GM23338 (cell line): ENCODE measurements at regions not wholly inside any gene's neighbourhood (a gene's known extent, or its start where the extent isn't known, plus 50 kb on each side); places are given as distances from the start of the nearest gene placed in this dataset.

ENCODE experiments used
- ATAC-seq: fragments of 200-7000 bp; cut with Tn5 transposase; 3 replicates; pipeline ENCODE4 v1.9.1; 2020
- DNase-seq: peaks from one replicate; pipeline ENCODE4 v3.0.0-alpha.2; 2015; ENCODE audit warnings: low spot score
- H2AFZ ChIP-seq: fragments of 200-600 bp; sonication (generic); 2 replicates; pipeline ENCODE4 v1.8.0; 2016; ENCODE audit warnings: antibody characterized with exemption, mild to moderate bottlenecking, moderate library complexity
- H3F3A ChIP-seq: fragments of 200-600 bp; sonication (generic); replicated peaks from 2 replicates; pipeline ENCODE4 v1.8.0; 2017; ENCODE audit warnings: antibody characterized with exemption, mixed run types, low read depth
- H3K27ac ChIP-seq: fragments of 200-600 bp; sonication (generic); 2 replicates; pipeline ENCODE4 v1.6.1; 2016; ENCODE audit warnings: low read depth
- H3K27me3 ChIP-seq: fragments of 200-600 bp; sonication (generic); 2 replicates; pipeline ENCODE4 v1.8.0; 2016; ENCODE audit warnings: mild to moderate bottlenecking, mixed run types, moderate library complexity; ENCODE audit not compliant: insufficient read depth
- H3K36me3 ChIP-seq: fragments of 200-600 bp; sonication (generic); 2 replicates; pipeline ENCODE4 v1.8.0; 2016; ENCODE audit warnings: mild to moderate bottlenecking; ENCODE audit not compliant: insufficient read depth
- H3K4me1 ChIP-seq: fragments of 200-600 bp; sonication (generic); 2 replicates; pipeline ENCODE4 v1.8.0; 2016; ENCODE audit warnings: mild to moderate bottlenecking, moderate library complexity; ENCODE audit not compliant: insufficient read depth
- H3K4me2 ChIP-seq: fragments of 200-600 bp; sonication (generic); 2 replicates; pipeline ENCODE4 v1.7.1; 2017; ENCODE audit warnings: mixed run types
- H3K4me3 ChIP-seq: fragments of 200-600 bp; sonication (generic); 2 replicates; pipeline ENCODE4 v1.6.1; 2016; ENCODE audit warnings: mixed run types
- H3K79me2 ChIP-seq: fragments of 200-600 bp; sonication (generic); replicated peaks from 2 replicates; pipeline ENCODE4 v1.8.0; 2017; ENCODE audit warnings: mild to moderate bottlenecking; ENCODE audit not compliant: insufficient read depth
- H3K9me2 ChIP-seq: fragments of 200-600 bp; sonication (generic); 2 replicates; pipeline ENCODE4 v1.8.0; 2017; ENCODE audit not compliant: insufficient read depth
- H4K20me1 ChIP-seq: fragments of 200-600 bp; sonication (generic); replicated peaks from 2 replicates; pipeline ENCODE4 v1.8.0; 2017; ENCODE audit warnings: mild to moderate bottlenecking; ENCODE audit not compliant: insufficient read depth
- H3K27ac Mint-ChIP-seq: 2 replicates; pipeline ENCODE4 v1.8.0; 2020; ENCODE audit warnings: inconsistent platforms, mild to moderate bottlenecking, moderate library complexity, mixed read lengths
- H3K27me3 Mint-ChIP-seq: 3 replicates; pipeline ENCODE4 v1.8.0; 2022; ENCODE audit warnings: low read depth, mild to moderate bottlenecking, moderate library complexity, mixed read lengths, inconsistent platforms; ENCODE audit not compliant: insufficient read depth, poor library complexity
- H3K36me3 Mint-ChIP-seq: 3 replicates; pipeline ENCODE4 v1.8.0; 2021; ENCODE audit warnings: low read depth, mild to moderate bottlenecking, inconsistent platforms, moderate library complexity, mixed read lengths
- H3K4me1 Mint-ChIP-seq: 3 replicates; pipeline ENCODE4 v1.8.0; 2020; ENCODE audit warnings: mild to moderate bottlenecking, inconsistent platforms, mixed read lengths
- H3K4me3 Mint-ChIP-seq: 3 replicates; pipeline ENCODE4 v1.8.0; 2021; ENCODE audit warnings: moderate library complexity, mild to moderate bottlenecking, inconsistent platforms, mixed read lengths
- H3K9me3 Mint-ChIP-seq: 3 replicates; pipeline ENCODE4 v1.8.0; 2020; ENCODE audit warnings: moderate library complexity, mild to moderate bottlenecking, inconsistent platforms, mixed read lengths
- CREB1 ChIP-seq: fragments of 250-450 bp; sonication (Bioruptor Pico); IDR thresholded peaks from 2 replicates; pipeline ENCODE4 v1.5.0; 2020; ENCODE audit warnings: low read depth, mild to moderate bottlenecking, moderate library complexity
- ETS1 ChIP-seq: IDR thresholded peaks from 2 replicates; pipeline ENCODE4 v1.6.1; 2016; ENCODE audit warnings: antibody characterized with exemption
- EZH2 ChIP-seq: fragments of 200-600 bp; sonication (generic); IDR thresholded peaks from one replicate; pipeline ENCODE4 v1.8.0; 2017; ENCODE audit warnings: antibody characterized with exemption, mild to moderate bottlenecking, low read depth; ENCODE audit not compliant: unreplicated experiment
- JUNB ChIP-seq: IDR thresholded peaks from one replicate; pipeline ENCODE4 v1.6.1; 2016; ENCODE audit warnings: antibody characterized with exemption; ENCODE audit not compliant: unreplicated experiment
- POLR2AphosphoS5 ChIP-seq: IDR thresholded peaks from 2 replicates; pipeline ENCODE4 v1.6.1; 2016; ENCODE audit warnings: antibody characterized with exemption, low read depth
- REST ChIP-seq: IDR thresholded peaks from one replicate; pipeline ENCODE4 v1.6.1; 2018; ENCODE audit warnings: antibody characterized with exemption; ENCODE audit not compliant: unreplicated experiment
- ZNF331 ChIP-seq: fragments of 250-450 bp; sonication (Bioruptor Pico); IDR thresholded peaks from 2 replicates; pipeline ENCODE4 v1.5.0; 2020; ENCODE audit warnings: low read depth, mild to moderate bottlenecking, moderate library complexity
- ZNF462 ChIP-seq: fragments of 250-450 bp; sonication (Bioruptor Pico); IDR thresholded peaks from 2 replicates; pipeline ENCODE4 v1.5.0; 2020; ENCODE audit warnings: mild to moderate bottlenecking, moderate library complexity

- no peaks in the 10 kb centered on the region for H4K20me1 ChIP-seq
- H3K79me2 ChIP-seq: no peaks in the 10 kb centered on the region
- H3K36me3 ChIP-seq: no peaks in the 10 kb centered on the region
- H2AFZ ChIP-seq: no peak overlapping the region
- H3K27ac Mint-ChIP-seq: no peak overlapping the region
- no peaks in the 10 kb centered on the region for H3K36me3 Mint-ChIP-seq
- no peaks in the 10 kb centered on the region for H3K27me3 ChIP-seq
- H3K4me1 ChIP-seq: peaks cover 18% of the 10 kb centered on the region
- peaks cover 13% of the 10 kb centered on the region for H3K4me1 Mint-ChIP-seq
- no peak overlapping the region for H3K4me3 Mint-ChIP-seq
- ATAC-seq (no peak), DNase-seq (no peak)
- H3K9me3 Mint-ChIP-seq: no peaks in the 10 kb centered on the region; the same call in 2 of the 3 replicates
- no peak overlapping the region; the same call in 1 of the 2 replicates for H3K27ac ChIP-seq
- TF ChIP-seq REST: no peak
- no peak for TF ChIP-seq ZNF331 (CRISPR knock-in tag)
- no peak for TF ChIP-seq EZH2
- no peak for TF ChIP-seq JUNB
- TF ChIP-seq CREB1 (CRISPR knock-in tag): no peak
- TF ChIP-seq POLR2AphosphoS5: no peak
- TF ChIP-seq ZNF462 (CRISPR knock-in tag): no peak
- TF ChIP-seq ETS1: no peak
- H3K9me2 ChIP-seq: peaks cover 10% of the 10 kb centered on the region; the same call in 1 of the 2 replicates
- H3K4me2 ChIP-seq: peak overlapping the region; percentile 66
- no peak overlapping the region for H3K4me3 ChIP-seq
- H3F3A ChIP-seq: 0 out of 2 replicates have a peak, but pooled peaks cover 4% of the 10 kb centered on the region
- peaks cover 1% of the 10 kb centered on the region for H3K27me3 Mint-ChIP-seq
These were observed 526.4 kb upstream of the USP24 start for GRCh38 chr1:55741516-55741915.
